Body of pancreas (tissue), 4 donors: ENCODE measurements at regions not wholly inside any gene's neighbourhood (a gene's known extent, or its start where the extent isn't known, plus 50 kb on each side); places are given as distances from the start of the nearest gene placed in this dataset.

Experiments
- POLR2A ChIP-seq, 3 donors: fragments of 450-650 bp; IDR thresholded peaks; one replicate each; pipeline ENCODE4 v1.6.1; 2016; ENCODE audit warnings: antibody characterized with exemption in 3 of 3, mild to moderate bottlenecking in 2 of 3
- TF ChIP-seq, protein P1 (sequence below), 7 experiments: fragments of 450-650 bp in 4 of 7; fragments of 200-600 bp in 3 of 7; sonication (generic) in 3 of 7; IDR thresholded peaks; one replicate each; pipeline ENCODE4 v1.5.1; 2016 to 2019; ENCODE audit warnings: antibody characterized with exemption in 7 of 7

DNA sequence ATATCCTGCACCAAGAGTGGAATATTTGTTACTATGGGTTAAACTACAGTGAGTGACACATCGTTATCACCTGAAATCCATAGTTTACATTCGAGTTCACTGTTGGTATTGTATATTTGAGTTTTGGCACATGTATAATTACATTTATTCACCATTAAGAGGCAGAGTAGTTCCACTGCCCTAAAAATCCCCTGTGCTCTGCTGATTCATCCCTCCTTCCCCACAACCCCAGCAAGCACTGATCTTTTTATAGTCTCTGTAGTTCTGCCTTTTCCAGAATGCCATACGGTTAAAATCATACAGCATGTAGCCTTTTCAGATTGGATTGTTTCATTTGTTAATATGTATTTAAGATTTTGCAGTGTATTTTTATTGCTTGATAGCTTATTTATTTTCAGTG, 495.2 kb downstream of the DIRAS2 start:
- TF ChIP-seq POLR2A (IDR thresholded peaks at IDR 0.05): no peak
- TF ChIP-seq, protein P1, sequence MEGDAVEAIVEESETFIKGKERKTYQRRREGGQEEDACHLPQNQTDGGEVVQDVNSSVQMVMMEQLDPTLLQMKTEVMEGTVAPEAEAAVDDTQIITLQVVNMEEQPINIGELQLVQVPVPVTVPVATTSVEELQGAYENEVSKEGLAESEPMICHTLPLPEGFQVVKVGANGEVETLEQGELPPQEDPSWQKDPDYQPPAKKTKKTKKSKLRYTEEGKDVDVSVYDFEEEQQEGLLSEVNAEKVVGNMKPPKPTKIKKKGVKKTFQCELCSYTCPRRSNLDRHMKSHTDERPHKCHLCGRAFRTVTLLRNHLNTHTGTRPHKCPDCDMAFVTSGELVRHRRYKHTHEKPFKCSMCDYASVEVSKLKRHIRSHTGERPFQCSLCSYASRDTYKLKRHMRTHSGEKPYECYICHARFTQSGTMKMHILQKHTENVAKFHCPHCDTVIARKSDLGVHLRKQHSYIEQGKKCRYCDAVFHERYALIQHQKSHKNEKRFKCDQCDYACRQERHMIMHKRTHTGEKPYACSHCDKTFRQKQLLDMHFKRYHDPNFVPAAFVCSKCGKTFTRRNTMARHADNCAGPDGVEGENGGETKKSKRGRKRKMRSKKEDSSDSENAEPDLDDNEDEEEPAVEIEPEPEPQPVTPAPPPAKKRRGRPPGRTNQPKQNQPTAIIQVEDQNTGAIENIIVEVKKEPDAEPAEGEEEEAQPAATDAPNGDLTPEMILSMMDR (IDR thresholded peaks at IDR 0.05): no peak
